GM10248 (cell line): ENCODE measurements at regions not wholly inside any gene's neighbourhood (a gene's known extent, or its start where the extent isn't known, plus 50 kb on each side); places are given as distances from the start of the nearest gene placed in this dataset.

Experiments
- CTCF ChIA-PET: fragments of 300-600 bp; sonication (Branson Sonifier 250); formaldehyde crosslinking; extraction: SDS; loops from one replicate; lab custom pipeline; 2021; ENCODE audit warnings: antibody characterized with exemption; lab: Yijun Ruan, JAX
- POLR2A ChIA-PET: fragments of 350-650 bp; sonication (Branson Sonifier 250); formaldehyde crosslinking; extraction: SDS; loops from one replicate; lab custom pipeline; 2020; ENCODE audit warnings: antibody characterized with exemption; lab: Yijun Ruan, JAX
- DNase-seq: peaks from one replicate; pipeline ENCODE4 v3.0.0; 2012; ENCODE audit errors: extremely low spot score
- CTCF ChIP-seq: IDR thresholded peaks from 2 replicates; pipeline ENCODE4 v1.5.1; 2012; ENCODE audit warnings: mild to moderate bottlenecking, low read depth; ENCODE audit errors: extremely low read depth, missing control alignments, control extremely low read depth

GRCh38 chr10:90141791-90142190, 440.4 kb downstream of the KIF20B start:
- ChIA-PET POLR2A (no interaction called here), CTCF (interaction anchor here (1.6 kb wide), 1 partner anchor 347 kb away, joined by 3 read pairs; no protein-coding TSS in a partner anchor)
- no peak for TF ChIP-seq CTCF
- no peak for DNase-seq

- POLR2A ChIA-PET: no interaction called here
- TF ChIP-seq CTCF: no peak
- DNase-seq: no peak
- CTCF ChIA-PET: interaction anchor here (1.5 to 2.5 kb wide), 2 partner anchors 9 to 18 kb away, joined by 4 to 8 read pairs; no protein-coding TSS in a partner anchor
Measured at GRCh38 chr10:90143937-90144336, 442.5 kb downstream of the KIF20B start.

- DNase-seq: no peak
- peak; percentile 36 for TF ChIP-seq CTCF
- CTCF ChIA-PET: interaction anchor here (1.0 to 1.3 kb wide), 2 partner anchors 11 to 444 kb away, joined by 4 to 6 read pairs; no protein-coding TSS in a partner anchor
- POLR2A ChIA-PET: no interaction called here
Measured at GRCh38 chr10:90148116-90148855, 446.9 kb downstream of the KIF20B start.

- TF ChIP-seq CTCF: no peak
- POLR2A ChIA-PET: no interaction called here
- DNase-seq: no peak
- CTCF ChIA-PET: no interaction called here
Measured at GRCh38 chr10:90149563-90149962, 448.2 kb downstream of the KIF20B start.

- POLR2A ChIA-PET: no interaction called here
- no peak for DNase-seq
- CTCF ChIA-PET: no interaction called here
- TF ChIP-seq CTCF: no peak
Measured at GRCh38 chr10:90162271-90162853, 461.0 kb downstream of the KIF20B start.

GRCh38 chr10:90167174-90168064, 466.0 kb downstream of the KIF20B start:
- ChIA-PET POLR2A (no interaction called here), CTCF (interaction anchor here (1.6 kb wide), 1 partner anchor 80 kb away, joined by 4 read pairs; no protein-coding TSS in a partner anchor)
- DNase-seq: peak; percentile 10
- no peak for TF ChIP-seq CTCF
